ENCODE measurements at regions not wholly inside any gene's neighbourhood (a gene's known extent, or its start where the extent isn't known, plus 50 kb on each side); places are given as distances from the start of the nearest gene placed in this dataset.

DNA sequence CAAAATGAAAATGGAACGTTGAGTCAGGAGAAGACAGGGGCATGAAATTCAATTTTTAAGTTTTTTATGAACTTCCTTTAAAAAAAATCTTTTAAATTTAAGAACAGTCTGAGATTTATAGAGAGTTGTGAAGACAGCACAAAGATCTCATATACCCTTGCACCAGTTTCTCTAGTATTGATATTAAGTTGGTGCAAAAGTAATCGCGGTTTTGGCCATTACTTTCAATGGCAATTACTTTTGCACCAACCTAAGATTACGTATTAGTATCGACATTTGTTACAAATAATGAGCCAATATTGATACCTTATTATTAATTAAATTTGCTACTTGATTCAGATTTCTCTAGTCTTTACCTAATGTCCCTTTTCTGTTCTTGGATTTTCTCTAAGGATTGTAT lies 684.4 kb upstream of the CDH8 start:
- DNase-seq: no peak

DNA sequence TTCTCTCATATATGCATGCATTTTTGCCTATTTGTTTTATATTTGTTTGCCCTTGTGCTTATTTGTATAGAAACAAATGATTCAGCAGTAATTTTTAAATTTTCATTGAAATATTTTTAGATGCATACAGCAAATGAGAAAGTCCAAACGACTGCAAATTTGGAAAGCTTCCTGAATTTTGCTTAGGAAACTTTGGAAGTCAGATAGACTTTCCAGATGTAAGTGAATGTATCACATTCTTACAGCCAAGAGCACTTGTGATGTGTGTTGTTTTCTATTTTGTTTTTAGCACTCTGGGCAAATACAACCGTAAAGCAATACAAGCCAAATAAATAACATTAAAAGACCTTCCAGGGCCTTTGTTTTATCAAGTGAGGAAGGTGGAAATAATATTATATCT lies 680.8 kb upstream of the CDH8 start:
- no peaks in the 10 kb centered on the region for H3K9me3 ChIP-seq
- H3K27ac ChIP-seq: no peak overlapping the region
- no peaks in the 10 kb centered on the region for H3K4me1 ChIP-seq
- no peaks in the 10 kb centered on the region for H3K27me3 ChIP-seq
- DNase-seq: no peak
- intact Hi-C loops (cut with DNase I; ENCODE audit: low total_unique reads): no loop called here
- H3K36me3 ChIP-seq: no peaks in the 10 kb centered on the region
- TF ChIP-seq, protein P1, sequence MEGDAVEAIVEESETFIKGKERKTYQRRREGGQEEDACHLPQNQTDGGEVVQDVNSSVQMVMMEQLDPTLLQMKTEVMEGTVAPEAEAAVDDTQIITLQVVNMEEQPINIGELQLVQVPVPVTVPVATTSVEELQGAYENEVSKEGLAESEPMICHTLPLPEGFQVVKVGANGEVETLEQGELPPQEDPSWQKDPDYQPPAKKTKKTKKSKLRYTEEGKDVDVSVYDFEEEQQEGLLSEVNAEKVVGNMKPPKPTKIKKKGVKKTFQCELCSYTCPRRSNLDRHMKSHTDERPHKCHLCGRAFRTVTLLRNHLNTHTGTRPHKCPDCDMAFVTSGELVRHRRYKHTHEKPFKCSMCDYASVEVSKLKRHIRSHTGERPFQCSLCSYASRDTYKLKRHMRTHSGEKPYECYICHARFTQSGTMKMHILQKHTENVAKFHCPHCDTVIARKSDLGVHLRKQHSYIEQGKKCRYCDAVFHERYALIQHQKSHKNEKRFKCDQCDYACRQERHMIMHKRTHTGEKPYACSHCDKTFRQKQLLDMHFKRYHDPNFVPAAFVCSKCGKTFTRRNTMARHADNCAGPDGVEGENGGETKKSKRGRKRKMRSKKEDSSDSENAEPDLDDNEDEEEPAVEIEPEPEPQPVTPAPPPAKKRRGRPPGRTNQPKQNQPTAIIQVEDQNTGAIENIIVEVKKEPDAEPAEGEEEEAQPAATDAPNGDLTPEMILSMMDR (IDR thresholded peaks at IDR 0.05): no peak
- H3K4me3 ChIP-seq: no peak overlapping the region

More for the DNA sequence above, 684.4 kb upstream of the CDH8 start:
- H3K4me3 ChIP-seq: no peak overlapping the region
- no peak overlapping the region for H3K27ac ChIP-seq
- no peaks in the 10 kb centered on the region for H3K9me3 ChIP-seq
- H3K4me1 ChIP-seq: no peaks in the 10 kb centered on the region
- intact Hi-C loops (cut with DNase I; ENCODE audit: low total_unique reads): no loop called here
- H3K27me3 ChIP-seq: no peaks in the 10 kb centered on the region
- no peaks in the 10 kb centered on the region for H3K36me3 ChIP-seq
- TF ChIP-seq, protein P1 (IDR thresholded peaks at IDR 0.05): no peak

- Histone ChIP-seq H3K27ac (no peak overlapping the region), H3K27me3 (no peaks in the 10 kb centered on the region), H3K9me3 (no peaks in the 10 kb centered on the region), H3K4me1 (no peaks in the 10 kb centered on the region), H3K36me3 (no peaks in the 10 kb centered on the region), H3K4me3 (no peak overlapping the region)
- intact Hi-C loops (cut with DNase I; ENCODE audit: low total_unique reads): no loop called here
- TF ChIP-seq, protein P1 (IDR thresholded peaks at IDR 0.05): no peak
- DNase-seq: no peak
These were observed 679.5 kb upstream of the CDH8 start for GRCh38 chr16:62715701-62716100.

- intact Hi-C loops (cut with DNase I; ENCODE audit: low total_unique reads): no loop called here
- Histone ChIP-seq H3K4me1 (no peaks in the 10 kb centered on the region), H3K4me3 (no peak overlapping the region), H3K36me3 (no peaks in the 10 kb centered on the region), H3K27me3 (no peaks in the 10 kb centered on the region), H3K27ac (no peak overlapping the region), H3K9me3 (no peaks in the 10 kb centered on the region)
- TF ChIP-seq, protein P1 (IDR thresholded peaks at IDR 0.05): no peak
- no peak for DNase-seq
These were observed 676.3 kb upstream of the CDH8 start for GRCh38 chr16:62712566-62712965.

DNA sequence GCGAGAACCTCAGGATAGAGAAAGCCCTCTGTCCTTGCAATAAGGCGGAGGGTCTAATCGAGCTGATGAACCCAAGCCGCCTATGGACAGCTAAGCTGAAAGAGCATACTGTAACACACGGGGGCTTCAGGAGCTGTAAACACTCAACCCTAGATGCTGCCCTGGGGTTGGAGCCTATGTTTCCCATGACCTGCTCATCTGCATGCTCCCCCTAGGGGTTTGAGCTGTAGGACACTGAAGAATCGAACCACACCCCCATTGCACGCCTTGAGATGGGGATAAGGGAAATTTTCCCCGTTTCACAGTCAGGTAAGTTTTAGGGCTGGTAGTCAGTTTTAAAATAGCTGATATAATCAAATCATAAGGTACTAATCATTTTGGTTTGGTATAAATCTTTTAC lies 675.6 kb upstream of the CDH8 start:
- Histone ChIP-seq H3K4me1 (no peaks in the 10 kb centered on the region), H3K4me3 (no peak overlapping the region), H3K27ac (no peak overlapping the region), H3K36me3 (no peaks in the 10 kb centered on the region), H3K27me3 (no peaks in the 10 kb centered on the region), H3K9me3 (no peaks in the 10 kb centered on the region)
- no peak for DNase-seq
- TF ChIP-seq, protein P1 (IDR thresholded peaks at IDR 0.05): no peak
- intact Hi-C loops (cut with DNase I; ENCODE audit: low total_unique reads): no loop called here

GRCh38 chr16:62709794-62710193 lies 673.6 kb upstream of the CDH8 start:
- Histone ChIP-seq H3K9me3 (no peaks in the 10 kb centered on the region), H3K36me3 (no peaks in the 10 kb centered on the region), H3K27me3 (no peaks in the 10 kb centered on the region), H3K4me1 (no peaks in the 10 kb centered on the region), H3K4me3 (no peak overlapping the region), H3K27ac (no peak overlapping the region)
- intact Hi-C loops (cut with DNase I; ENCODE audit: low total_unique reads): no loop called here
- no peak for DNase-seq
- TF ChIP-seq, protein P1 (IDR thresholded peaks at IDR 0.05): no peak

Data from tibial artery (tissue), 4 donors.